IPS-20b (cell line): ENCODE measurements at regions not wholly inside any gene's neighbourhood (a gene's known extent, or its start where the extent isn't known, plus 50 kb on each side); places are given as distances from the start of the nearest gene placed in this dataset.
A peak's percentile ranks its signal among the peaks of the same experiment; 100 is the strongest.
"Not testable (repeated sequence)": the region's sequence is repeated elsewhere in the genome, so short reads cannot be mapped to it uniquely, and the experiment has no call there.

Experiments used
- H3K27ac ChIP-seq: one replicate; pipeline ENCODE4 v1.5.1; 2013; ENCODE audit warnings: low read length
- H3K27me3 ChIP-seq: 2 replicates; pipeline ENCODE4 v1.6.1; 2013; ENCODE audit warnings: mild to moderate bottlenecking, low read length, inconsistent platforms; ENCODE audit not compliant: insufficient read depth
- H3K36me3 ChIP-seq: 2 replicates; pipeline ENCODE4 v1.6.1; 2013; ENCODE audit warnings: low read depth, mild to moderate bottlenecking, inconsistent platforms, low read length, moderate library complexity; ENCODE audit not compliant: insufficient read depth
- H3K4me1 ChIP-seq: 2 replicates; pipeline ENCODE4 v1.6.1; 2013; ENCODE audit warnings: mild to moderate bottlenecking, control low read depth, inconsistent platforms, low read length, moderate library complexity; ENCODE audit not compliant: insufficient read depth
- H3K4me3 ChIP-seq: 2 replicates; pipeline ENCODE4 v1.5.1; 2013; ENCODE audit warnings: mild to moderate bottlenecking, low read length, inconsistent platforms
- H3K9ac ChIP-seq: 2 replicates; pipeline ENCODE4 v1.6.1; 2013; ENCODE audit warnings: low read depth, mild to moderate bottlenecking, inconsistent platforms, low read length, moderate library complexity
- H3K9me3 ChIP-seq: 2 replicates; pipeline ENCODE4 v1.6.1; 2013; ENCODE audit warnings: mild to moderate bottlenecking, low read depth, low read length, inconsistent platforms; ENCODE audit not compliant: insufficient read depth

DNA sequence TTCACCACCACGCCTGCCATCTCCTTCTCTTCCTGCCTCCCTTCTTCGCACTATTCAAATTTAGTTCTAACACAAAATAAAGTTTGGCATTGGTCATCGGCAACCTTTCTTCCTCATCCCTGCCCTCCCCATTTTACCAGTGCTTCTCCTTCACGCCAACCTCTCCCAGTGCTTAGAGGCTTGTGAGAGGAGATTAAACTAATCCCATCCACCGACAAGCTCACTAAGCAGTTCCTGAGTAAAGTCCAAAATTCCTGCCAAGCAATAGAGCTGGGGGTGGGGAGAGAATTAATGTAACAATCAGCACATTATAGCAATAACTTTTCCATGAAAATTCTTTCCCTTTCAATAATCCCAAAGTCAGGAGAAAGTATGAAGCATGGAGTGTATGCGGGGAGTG is 157.4 kb upstream of the GMNC start:
- Histone ChIP-seq H3K36me3 (no peaks in the 10 kb centered on the region), H3K4me3 (no peak overlapping the region), H3K9ac (no peak overlapping the region), H3K9me3 (no peaks in the 10 kb centered on the region), H3K27ac (no peak overlapping the region), H3K27me3 (no peaks in the 10 kb centered on the region), H3K4me1 (no peaks in the 10 kb centered on the region)

GRCh38 chr3:191015960-191016359 is 153.5 kb upstream of the GMNC start:
- H3K9me3 ChIP-seq, H3K27ac ChIP-seq, H3K9ac ChIP-seq, H3K27me3 ChIP-seq, H3K36me3 ChIP-seq, H3K4me3 ChIP-seq, H3K4me1 ChIP-seq: not testable (repeated sequence)

DNA sequence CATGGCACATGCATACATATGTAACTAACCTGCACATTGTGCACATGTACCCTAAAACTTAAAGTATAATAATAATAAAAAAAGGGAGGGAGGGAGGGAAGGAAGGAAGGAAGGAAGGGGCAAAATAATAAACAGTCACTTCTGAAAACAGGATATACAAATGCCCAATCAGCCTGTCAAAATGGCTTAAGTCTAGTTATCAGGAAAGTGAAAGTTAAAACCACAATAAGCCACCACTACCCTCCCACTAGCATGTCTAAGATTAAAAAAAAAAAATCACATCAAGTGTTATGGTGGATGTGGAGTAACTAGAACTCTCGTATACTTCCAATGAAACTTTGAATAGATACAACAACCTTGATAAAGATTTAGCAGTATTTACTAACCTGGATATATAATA is 145.6 kb upstream of the GMNC start:
- Histone ChIP-seq H3K9me3 (no peaks in the 10 kb centered on the region), H3K9ac (no peak overlapping the region), H3K4me3 (no peak overlapping the region), H3K27ac (no peak overlapping the region), H3K27me3 (no peaks in the 10 kb centered on the region), H3K4me1 (peaks cover 18% of the 10 kb centered on the region), H3K36me3 (no peaks in the 10 kb centered on the region)

GRCh38 chr3:191005790-191006189 is 143.3 kb upstream of the GMNC start:
- no peak overlapping the region for H3K4me3 ChIP-seq
- no peak overlapping the region for H3K27ac ChIP-seq
- H3K4me1 ChIP-seq: peaks cover 18% of the 10 kb centered on the region
- no peaks in the 10 kb centered on the region for H3K27me3 ChIP-seq
- peak overlapping the region; percentile 22; the same call in 1 of the 2 replicates for H3K9ac ChIP-seq
- no peaks in the 10 kb centered on the region for H3K36me3 ChIP-seq
- no peaks in the 10 kb centered on the region for H3K9me3 ChIP-seq

GRCh38 chr3:191003742-191004141 is 141.2 kb upstream of the GMNC start:
- Histone ChIP-seq H3K36me3 (no peaks in the 10 kb centered on the region), H3K9ac (no peak overlapping the region), H3K4me1 (peaks cover 18% of the 10 kb centered on the region), H3K27me3 (no peaks in the 10 kb centered on the region), H3K27ac (no peak overlapping the region), H3K9me3 (no peaks in the 10 kb centered on the region), H3K4me3 (no peak overlapping the region)

- H3K4me1 ChIP-seq: no peaks in the 10 kb centered on the region
- no peaks in the 10 kb centered on the region for H3K27me3 ChIP-seq
- no peak overlapping the region for H3K27ac ChIP-seq
- no peak overlapping the region for H3K4me3 ChIP-seq
- H3K9me3 ChIP-seq: no peaks in the 10 kb centered on the region
- H3K9ac ChIP-seq: no peak overlapping the region
- no peaks in the 10 kb centered on the region for H3K36me3 ChIP-seq
Observed at GRCh38 chr3:190996181-190996775, 133.8 kb upstream of the GMNC start.

DNA sequence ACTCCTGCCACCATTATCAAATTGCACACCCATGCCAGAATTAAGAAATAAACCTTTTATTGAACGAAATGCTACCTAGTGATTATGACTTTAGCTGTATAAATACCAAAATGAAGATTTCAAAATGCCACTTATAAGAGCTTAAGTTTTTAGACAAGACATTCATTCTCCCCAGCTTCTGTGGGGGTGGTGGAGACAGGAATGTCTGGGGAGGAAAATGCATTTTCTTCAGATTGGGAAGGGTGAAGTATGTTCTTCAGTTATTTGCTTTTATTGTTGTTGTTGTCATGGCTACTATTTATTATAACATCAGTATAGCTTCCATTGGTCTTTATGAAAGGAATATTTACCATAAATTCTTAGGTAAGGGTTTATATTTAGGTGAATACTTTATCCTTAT is 132.7 kb upstream of the GMNC start:
- Histone ChIP-seq H3K27ac (no peak overlapping the region), H3K27me3 (no peaks in the 10 kb centered on the region), H3K9ac (no peak overlapping the region), H3K4me3 (no peak overlapping the region), H3K4me1 (no peaks in the 10 kb centered on the region), H3K36me3 (no peaks in the 10 kb centered on the region), H3K9me3 (no peaks in the 10 kb centered on the region)

- peaks cover 4% of the 10 kb centered on the region; the same call in 1 of the 2 replicates for H3K4me1 ChIP-seq
- no peak overlapping the region for H3K9ac ChIP-seq
- H3K9me3 ChIP-seq: peaks cover 28% of the 10 kb centered on the region
- H3K27ac ChIP-seq: no peak overlapping the region
- no peak overlapping the region for H3K4me3 ChIP-seq
- H3K36me3 ChIP-seq: no peaks in the 10 kb centered on the region; the same call in 1 of the 2 replicates
- H3K27me3 ChIP-seq: no peaks in the 10 kb centered on the region
Observed at GRCh38 chr3:190990898-190991297, 128.4 kb upstream of the GMNC start.

DNA sequence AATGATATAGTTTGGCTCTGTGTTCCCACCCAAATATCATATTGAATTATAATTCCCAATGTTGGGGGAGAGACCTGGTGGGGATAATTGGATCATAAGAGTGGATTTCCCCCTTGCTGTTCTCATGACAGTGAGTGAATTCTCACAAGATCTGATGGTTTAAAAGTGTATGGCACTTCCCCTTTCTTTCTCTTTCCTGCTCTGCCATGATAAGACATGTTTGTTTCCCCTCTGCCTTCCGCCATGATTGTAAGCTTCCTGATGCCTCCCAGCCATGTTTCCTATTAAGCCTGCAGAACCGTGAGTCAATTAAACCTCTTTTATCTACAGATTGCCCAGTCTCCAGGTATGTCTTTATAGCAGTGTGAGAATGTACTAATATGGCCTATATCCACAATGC is 126.7 kb upstream of the GMNC start:
- no peak overlapping the region for H3K27ac ChIP-seq
- no peaks in the 10 kb centered on the region for H3K27me3 ChIP-seq
- H3K4me3 ChIP-seq: no peak overlapping the region
- H3K36me3 ChIP-seq: no peaks in the 10 kb centered on the region; the same call in 1 of the 2 replicates
- H3K9ac ChIP-seq: no peak overlapping the region
- peaks cover 4% of the 10 kb centered on the region; the same call in 1 of the 2 replicates for H3K4me1 ChIP-seq
- peaks cover 31% of the 10 kb centered on the region for H3K9me3 ChIP-seq

- H3K27me3 ChIP-seq: no peaks in the 10 kb centered on the region
- H3K4me3 ChIP-seq: no peak overlapping the region
- H3K27ac ChIP-seq: no peak overlapping the region
- H3K4me1 ChIP-seq: peaks cover 4% of the 10 kb centered on the region; the same call in 1 of the 2 replicates
- no peaks in the 10 kb centered on the region; the same call in 1 of the 2 replicates for H3K36me3 ChIP-seq
- no peak overlapping the region for H3K9ac ChIP-seq
- peaks cover 31% of the 10 kb centered on the region for H3K9me3 ChIP-seq
Observed at GRCh38 chr3:190988102-190988501, 125.6 kb upstream of the GMNC start.

- Histone ChIP-seq H3K9me3 (peaks cover 29% of the 10 kb centered on the region), H3K27me3 (no peaks in the 10 kb centered on the region), H3K27ac (no peak overlapping the region), H3K36me3 (no peaks in the 10 kb centered on the region; the same call in 1 of the 2 replicates), H3K9ac (no peak overlapping the region), H3K4me3 (no peak overlapping the region), H3K4me1 (peaks cover 4% of the 10 kb centered on the region; the same call in 1 of the 2 replicates)
Observed at GRCh38 chr3:190984502-190985244, 122.2 kb upstream of the GMNC start.

DNA sequence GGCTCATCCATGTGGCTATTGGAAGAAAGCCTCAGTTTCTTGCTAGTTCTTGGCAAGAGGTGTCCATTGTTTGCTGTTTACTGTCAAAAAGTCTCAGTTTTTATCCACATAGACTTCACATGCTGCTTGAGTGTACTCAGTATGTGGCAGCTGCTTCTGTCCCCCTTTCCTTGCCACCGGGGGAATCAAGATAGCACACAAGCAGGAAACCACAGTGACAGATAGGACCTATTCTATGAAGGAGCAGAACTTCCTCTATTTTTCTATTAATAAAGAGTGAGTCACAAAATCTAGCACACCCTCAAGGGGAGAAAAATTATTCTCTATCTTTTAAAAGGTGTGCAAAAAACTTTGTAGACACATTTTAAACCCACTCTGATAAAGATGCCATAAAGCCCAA is 121.4 kb upstream of the GMNC start:
- H3K9ac ChIP-seq: no peak overlapping the region
- H3K4me1 ChIP-seq: peaks cover 4% of the 10 kb centered on the region; the same call in 1 of the 2 replicates
- no peak overlapping the region for H3K4me3 ChIP-seq
- H3K27me3 ChIP-seq: no peaks in the 10 kb centered on the region
- no peaks in the 10 kb centered on the region; the same call in 1 of the 2 replicates for H3K36me3 ChIP-seq
- H3K27ac ChIP-seq: no peak overlapping the region
- peaks cover 21% of the 10 kb centered on the region for H3K9me3 ChIP-seq
